ENCODE measurements at regions not wholly inside any gene's neighbourhood (a gene's known extent, or its start where the extent isn't known, plus 50 kb on each side); places are given as distances from the start of the nearest gene placed in this dataset.
"Not testable (repeated sequence)": the region's sequence is repeated elsewhere in the genome, so short reads cannot be mapped to it uniquely, and the experiment has no call there.

DNA sequence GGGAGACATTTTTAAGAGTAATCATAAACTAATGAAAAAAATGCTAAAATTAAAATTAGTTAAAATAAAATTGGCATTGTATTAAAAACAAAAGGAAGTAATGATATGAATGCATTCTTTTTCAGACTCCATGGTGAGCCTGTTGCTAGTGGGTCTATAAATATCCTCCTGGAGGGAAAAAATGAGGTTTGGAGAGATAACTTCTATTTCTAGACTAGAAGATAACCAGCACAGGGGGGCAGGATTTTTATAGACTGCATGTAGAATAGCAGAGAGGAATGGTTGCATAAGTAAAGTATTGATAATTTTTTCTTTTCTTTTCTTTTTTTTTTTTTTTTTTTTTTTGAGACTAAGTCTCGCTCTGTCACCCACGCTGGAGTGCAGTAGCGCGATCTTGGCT is 835.8 kb upstream of the VRK2 start:
- Mint-ChIP-seq H3K27ac (ENCODE audit: low read depth, unreplicated experiment) (no peak overlapping the region), H3K4me1 (ENCODE audit: insufficient read depth, unreplicated experiment) (no peaks in the 10 kb centered on the region), H3K27me3 (ENCODE audit: insufficient read depth, unreplicated experiment) (no peaks in the 10 kb centered on the region), H3K36me3 (ENCODE audit: insufficient read depth, unreplicated experiment) (no peaks in the 10 kb centered on the region), H3K4me3 (ENCODE audit: unreplicated experiment) (no peak overlapping the region), H3K9me3 (ENCODE audit: unreplicated experiment) (peaks cover 9% of the 10 kb centered on the region)
- CTCF ChIA-PET: no interaction called here
- intact Hi-C loops (cut with micrococcal nuclease): no loop called here
- DNase-seq (ENCODE audit: unreplicated experiment): no peak
- TF ChIP-seq, protein P1, sequence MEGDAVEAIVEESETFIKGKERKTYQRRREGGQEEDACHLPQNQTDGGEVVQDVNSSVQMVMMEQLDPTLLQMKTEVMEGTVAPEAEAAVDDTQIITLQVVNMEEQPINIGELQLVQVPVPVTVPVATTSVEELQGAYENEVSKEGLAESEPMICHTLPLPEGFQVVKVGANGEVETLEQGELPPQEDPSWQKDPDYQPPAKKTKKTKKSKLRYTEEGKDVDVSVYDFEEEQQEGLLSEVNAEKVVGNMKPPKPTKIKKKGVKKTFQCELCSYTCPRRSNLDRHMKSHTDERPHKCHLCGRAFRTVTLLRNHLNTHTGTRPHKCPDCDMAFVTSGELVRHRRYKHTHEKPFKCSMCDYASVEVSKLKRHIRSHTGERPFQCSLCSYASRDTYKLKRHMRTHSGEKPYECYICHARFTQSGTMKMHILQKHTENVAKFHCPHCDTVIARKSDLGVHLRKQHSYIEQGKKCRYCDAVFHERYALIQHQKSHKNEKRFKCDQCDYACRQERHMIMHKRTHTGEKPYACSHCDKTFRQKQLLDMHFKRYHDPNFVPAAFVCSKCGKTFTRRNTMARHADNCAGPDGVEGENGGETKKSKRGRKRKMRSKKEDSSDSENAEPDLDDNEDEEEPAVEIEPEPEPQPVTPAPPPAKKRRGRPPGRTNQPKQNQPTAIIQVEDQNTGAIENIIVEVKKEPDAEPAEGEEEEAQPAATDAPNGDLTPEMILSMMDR (IDR thresholded peaks at IDR 0.05; ENCODE audit: unreplicated experiment): no peak
- BruUV-seq (replicated peaks): no TSS peak
- POLR2A ChIA-PET: no interaction called here

DNA sequence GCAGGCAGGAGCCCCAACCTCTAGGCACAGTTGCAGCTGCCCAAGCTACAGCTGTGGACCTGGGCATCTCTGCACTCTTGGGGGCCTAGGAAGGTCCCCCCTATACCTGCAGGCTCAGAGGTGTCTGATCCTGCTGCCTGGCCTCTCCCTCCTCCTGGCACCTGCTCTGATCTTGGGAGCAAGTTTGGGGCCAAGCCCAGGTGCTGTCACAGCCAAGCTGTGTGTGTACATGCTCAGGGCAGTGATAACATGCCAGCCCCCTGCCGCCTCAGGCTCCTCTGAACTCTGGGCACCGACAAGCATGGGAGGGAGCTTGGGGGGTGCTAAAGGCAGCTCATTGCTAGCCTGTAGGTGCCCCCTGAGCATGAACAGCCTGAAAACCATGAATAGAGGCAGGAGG is 829.6 kb upstream of the VRK2 start:
- intact Hi-C loops (cut with micrococcal nuclease): no loop called here
- CTCF ChIA-PET: interaction anchor here (1.1 kb wide), 1 partner anchor 1033 kb away, joined by 3 read pairs; the partner anchor contains the start of gene CCDC85A
- Mint-ChIP-seq H3K4me3 (ENCODE audit: unreplicated experiment) (no peak overlapping the region), H3K27me3 (ENCODE audit: insufficient read depth, unreplicated experiment) (no peaks in the 10 kb centered on the region), H3K9me3 (ENCODE audit: unreplicated experiment) (no peaks in the 10 kb centered on the region), H3K4me1 (ENCODE audit: insufficient read depth, unreplicated experiment) (no peaks in the 10 kb centered on the region), H3K36me3 (ENCODE audit: insufficient read depth, unreplicated experiment) (no peaks in the 10 kb centered on the region), H3K27ac (ENCODE audit: low read depth, unreplicated experiment) (no peak overlapping the region)
- TF ChIP-seq, protein P1 (IDR thresholded peaks at IDR 0.05; ENCODE audit: unreplicated experiment): no peak
- DNase-seq (ENCODE audit: unreplicated experiment): no peak
- BruUV-seq (replicated peaks): no TSS peak
- POLR2A ChIA-PET: interaction anchor here (0.6 kb wide), 1 partner anchor 1256 kb away, joined by 3 read pairs; no protein-coding TSS in a partner anchor

DNA sequence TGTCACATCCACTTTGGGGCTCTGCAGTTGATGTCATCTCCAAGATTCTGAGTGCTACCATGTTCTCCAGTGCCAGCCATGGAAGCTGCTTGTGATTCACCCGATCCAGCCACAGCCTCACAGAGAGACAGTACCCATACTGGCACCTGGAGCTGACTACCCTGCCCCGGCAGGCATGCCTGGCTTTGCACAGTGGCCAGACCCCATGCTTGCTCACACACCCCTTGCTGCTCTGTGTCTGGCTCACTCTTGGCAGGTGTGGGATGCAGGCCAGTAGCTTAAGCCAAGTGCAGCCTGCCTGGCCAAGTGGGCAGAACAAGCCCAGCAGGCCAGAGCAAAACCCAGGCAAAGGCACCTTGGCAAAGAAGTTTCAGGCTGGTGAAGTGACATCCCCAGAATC is 828.4 kb upstream of the VRK2 start:
- CTCF ChIA-PET: interaction anchor here (1.1 kb wide), 1 partner anchor 1034 kb away, joined by 3 read pairs; the partner anchor contains the start of gene CCDC85A
- intact Hi-C loops (cut with micrococcal nuclease): no loop called here

DNA sequence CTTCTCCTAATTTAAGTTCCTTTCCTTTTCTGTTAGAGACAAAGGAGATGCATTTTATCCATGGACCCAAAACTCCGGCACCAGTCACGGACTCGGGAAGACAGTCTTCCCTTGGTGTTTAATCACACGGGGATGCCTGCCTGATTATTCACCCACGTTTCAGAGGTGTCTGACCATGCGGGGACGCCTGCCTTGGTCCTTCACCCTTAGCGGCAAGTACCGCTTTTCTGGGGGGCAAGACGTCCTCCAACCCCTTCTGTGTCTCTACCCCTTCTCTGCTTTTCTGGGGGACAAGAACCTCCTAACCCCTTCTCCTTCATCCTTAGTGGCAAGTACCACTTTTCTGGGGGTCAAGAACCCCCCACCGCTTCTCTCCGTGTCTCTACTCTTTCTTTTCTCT is 816.9 kb upstream of the VRK2 start:
- H3K4me3 Mint-ChIP-seq (ENCODE audit: unreplicated experiment); H3K4me1 Mint-ChIP-seq (ENCODE audit: insufficient read depth, unreplicated experiment); BruUV-seq (replicated peaks); CTCF ChIA-PET; H3K27ac Mint-ChIP-seq (ENCODE audit: low read depth, unreplicated experiment); H3K36me3 Mint-ChIP-seq (ENCODE audit: insufficient read depth, unreplicated experiment); H3K27me3 Mint-ChIP-seq (ENCODE audit: insufficient read depth, unreplicated experiment); POLR2A ChIA-PET; DNase-seq (ENCODE audit: unreplicated experiment); intact Hi-C loops (cut with micrococcal nuclease): not testable (repeated sequence)
- H3K9me3 Mint-ChIP-seq (ENCODE audit: unreplicated experiment): peaks cover 16% of the 10 kb centered on the region

More for the DNA sequence above, 828.4 kb upstream of the VRK2 start:
- no peaks in the 10 kb centered on the region for H3K4me1 Mint-ChIP-seq (ENCODE audit: insufficient read depth, unreplicated experiment)
- TF ChIP-seq, protein P1 (IDR thresholded peaks at IDR 0.05; ENCODE audit: unreplicated experiment): no peak
- BruUV-seq (replicated peaks): no TSS peak
- no peaks in the 10 kb centered on the region for H3K9me3 Mint-ChIP-seq (ENCODE audit: unreplicated experiment)
- POLR2A ChIA-PET: no interaction called here
- H3K27me3 Mint-ChIP-seq (ENCODE audit: insufficient read depth, unreplicated experiment): no peaks in the 10 kb centered on the region
- H3K4me3 Mint-ChIP-seq (ENCODE audit: unreplicated experiment): no peak overlapping the region
- H3K27ac Mint-ChIP-seq (ENCODE audit: low read depth, unreplicated experiment): no peak overlapping the region
- DNase-seq (ENCODE audit: unreplicated experiment): no peak
- H3K36me3 Mint-ChIP-seq (ENCODE audit: insufficient read depth, unreplicated experiment): no peaks in the 10 kb centered on the region

DNA sequence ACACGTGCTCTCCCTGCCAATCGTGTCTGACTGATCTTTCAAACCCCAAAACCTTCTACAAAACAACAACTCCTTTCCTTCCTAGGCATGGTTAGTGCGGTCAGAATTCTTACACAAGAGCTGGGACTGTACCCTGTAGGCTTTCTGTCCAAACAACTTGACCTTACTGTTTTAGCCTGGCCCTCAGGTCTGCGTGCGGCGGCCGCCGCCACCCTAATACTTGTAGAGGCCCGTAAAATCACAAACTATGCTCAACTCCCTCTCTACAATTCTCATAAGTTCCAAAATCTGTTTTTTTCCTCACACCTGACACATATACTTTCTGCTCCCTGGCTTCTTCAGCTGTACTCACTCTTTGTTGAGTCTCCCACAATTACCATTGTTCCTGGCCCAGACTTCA is 814.3 kb upstream of the VRK2 start:
- H3K4me3 Mint-ChIP-seq (ENCODE audit: unreplicated experiment); H3K27me3 Mint-ChIP-seq (ENCODE audit: insufficient read depth, unreplicated experiment); POLR2A ChIA-PET; DNase-seq (ENCODE audit: unreplicated experiment); H3K27ac Mint-ChIP-seq (ENCODE audit: low read depth, unreplicated experiment); H3K36me3 Mint-ChIP-seq (ENCODE audit: insufficient read depth, unreplicated experiment); H3K4me1 Mint-ChIP-seq (ENCODE audit: insufficient read depth, unreplicated experiment); BruUV-seq (replicated peaks); CTCF ChIA-PET; intact Hi-C loops (cut with micrococcal nuclease): not testable (repeated sequence)
- H3K9me3 Mint-ChIP-seq (ENCODE audit: unreplicated experiment): peaks cover 16% of the 10 kb centered on the region

DNA sequence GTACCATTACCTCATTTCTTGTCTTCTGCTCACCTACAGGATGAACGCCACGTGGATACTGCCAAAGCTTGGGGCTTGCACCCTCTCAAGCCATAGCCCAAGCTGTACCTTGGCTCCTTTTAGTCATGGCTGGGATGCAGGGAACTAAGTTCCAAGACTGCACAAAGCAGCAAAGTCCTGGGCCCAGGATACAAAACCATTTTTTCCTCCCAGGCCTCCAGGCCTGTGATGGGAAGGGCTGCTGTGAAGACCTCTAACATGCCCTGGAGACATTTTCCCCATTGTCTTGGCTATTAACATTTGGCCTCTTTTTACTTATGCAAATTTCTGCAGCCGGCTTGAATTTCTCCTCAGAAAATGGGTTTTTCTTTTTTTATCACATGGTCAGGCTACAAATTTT is 795.1 kb upstream of the VRK2 start:
- H3K27ac Mint-ChIP-seq (ENCODE audit: low read depth, unreplicated experiment); H3K4me3 Mint-ChIP-seq (ENCODE audit: unreplicated experiment); H3K4me1 Mint-ChIP-seq (ENCODE audit: insufficient read depth, unreplicated experiment); POLR2A ChIA-PET; intact Hi-C loops (cut with micrococcal nuclease); BruUV-seq (replicated peaks); DNase-seq (ENCODE audit: unreplicated experiment); H3K27me3 Mint-ChIP-seq (ENCODE audit: insufficient read depth, unreplicated experiment); H3K36me3 Mint-ChIP-seq (ENCODE audit: insufficient read depth, unreplicated experiment): not testable (repeated sequence)
- peaks cover 30% of the 10 kb centered on the region for H3K9me3 Mint-ChIP-seq (ENCODE audit: unreplicated experiment)
- CTCF ChIA-PET: interaction anchor here (0.6 kb wide), 1 partner anchor 961 kb away, joined by 3 read pairs; no protein-coding TSS in a partner anchor

DNA sequence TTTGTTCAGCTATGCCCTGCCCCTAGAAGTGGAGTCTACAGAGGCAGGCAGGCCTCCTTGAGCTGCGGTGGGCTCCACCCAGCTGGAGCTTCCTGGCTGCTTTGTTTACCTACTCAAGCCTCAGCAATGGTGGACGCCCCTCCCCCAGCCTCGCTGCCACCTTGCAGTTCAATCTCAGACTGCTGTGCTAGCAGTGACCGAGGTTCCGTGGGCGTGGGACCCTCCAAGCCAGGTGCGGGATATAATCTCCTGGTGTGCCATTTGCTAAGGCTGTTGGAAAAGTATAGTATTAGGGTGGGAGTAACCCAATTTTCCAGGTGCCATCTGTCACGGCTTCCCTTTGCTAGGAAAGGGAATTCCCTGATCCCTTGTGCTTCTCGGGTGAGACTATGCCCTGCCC is 770.2 kb upstream of the VRK2 start:
- intact Hi-C loops (cut with micrococcal nuclease): not testable (repeated sequence)

More for the DNA sequence above, 770.2 kb upstream of the VRK2 start:
- H3K9me3 Mint-ChIP-seq (ENCODE audit: unreplicated experiment); BruUV-seq (replicated peaks); H3K4me3 Mint-ChIP-seq (ENCODE audit: unreplicated experiment); POLR2A ChIA-PET; H3K27ac Mint-ChIP-seq (ENCODE audit: low read depth, unreplicated experiment); H3K4me1 Mint-ChIP-seq (ENCODE audit: insufficient read depth, unreplicated experiment); H3K27me3 Mint-ChIP-seq (ENCODE audit: insufficient read depth, unreplicated experiment); DNase-seq (ENCODE audit: unreplicated experiment); H3K36me3 Mint-ChIP-seq (ENCODE audit: insufficient read depth, unreplicated experiment): not testable (repeated sequence)
- CTCF ChIA-PET: interaction anchor here (1.4 kb wide), 1 partner anchor 46 kb away, joined by 4 read pairs; no protein-coding TSS in a partner anchor
